Endothelial cell of umbilical vein (primary cell): ENCODE measurements at regions not wholly inside any gene's neighbourhood (a gene's known extent, or its start where the extent isn't known, plus 50 kb on each side); places are given as distances from the start of the nearest gene placed in this dataset.

Experiments
- BruUV-seq: library from RNA; stranded (reverse); fragments of 400-500 nt; replicated peaks from 2 replicates; lab custom pipeline; 2021; lab: Mats Ljungman, UMichigan
- CTCF ChIA-PET: fragments of 300-600, 350-600 bp; sonication (Branson Sonifier 250); formaldehyde crosslinking; loops from one replicate; lab custom pipeline; 2021; ENCODE audit warnings: antibody characterized with exemption, inconsistent platforms; lab: Charles Lee
- POLR2A ChIA-PET: fragments of 300-600, 350-600 bp; sonication (Branson Sonifier 250); formaldehyde crosslinking; loops from one replicate; lab custom pipeline; 2021; ENCODE audit warnings: antibody characterized with exemption, inconsistent platforms; lab: Charles Lee
- DNase-seq: peaks from one replicate; pipeline ENCODE4 v3.0.0-alpha.2; 2011; ENCODE audit warnings: low read depth, low spot score
- FAIRE-seq: peaks from 2 replicates; lab custom pipeline; 2011; peaks lifted over from hg19 to GRCh38; lab: Jason Lieb, UNC
- H2AFZ ChIP-seq: 2 replicates; pipeline ENCODE4 v1.6.0; 2012; ENCODE audit warnings: low read depth, low read length, control low read depth, inconsistent platforms
- H3K27ac ChIP-seq: 2 replicates; pipeline ENCODE4 v1.5.1; 2011; ENCODE audit warnings: low read depth, mild to moderate bottlenecking, control low read depth, low read length, moderate library complexity; ENCODE audit not compliant: insufficient read depth
- H3K27me3 ChIP-seq, 2 experiments: 2 replicates each; pipeline versions ENCODE4 v1.6.0 to v1.6.1; 2011; ENCODE audit warnings: low read length in 2 of 2, mixed read lengths in 1 of 2; ENCODE audit not compliant: control insufficient read depth in 2 of 2, insufficient read depth in 2 of 2
- H3K36me3 ChIP-seq, 2 experiments: 2 replicates in 1 of 2; 3 replicates in 1 of 2; pipeline ENCODE4 v1.5.1; 2011; ENCODE audit warnings: low read length in 2 of 2, mild to moderate bottlenecking in 1 of 2, moderate library complexity in 1 of 2; ENCODE audit not compliant: control insufficient read depth in 2 of 2, insufficient read depth in 2 of 2; ENCODE audit errors: extremely low read depth in 1 of 2
- H3K4me1 ChIP-seq: 3 replicates; pipeline ENCODE4 v1.5.1; 2011; ENCODE audit warnings: mild to moderate bottlenecking, low read length; ENCODE audit not compliant: control insufficient read depth, insufficient read depth; ENCODE audit errors: extremely low read depth
- H3K4me2 ChIP-seq: 2 replicates; pipeline ENCODE4 v1.6.1; 2011; ENCODE audit warnings: low read length, control low read depth, mixed read lengths; ENCODE audit not compliant: insufficient read depth
- H3K4me3 ChIP-seq, 3 experiments: fragments of 200-600 bp in 1 of 3; sonication (generic), shearing (Covaris generic) in 1 of 3; replicated peaks in 1 of 3; 2 replicates each; pipeline ENCODE4 v1.5.1; 2011 to 2016; ENCODE audit warnings: control low read depth in 3 of 3, low read length in 3 of 3, mild to moderate bottlenecking in 2 of 3, inconsistent platforms in 1 of 3, low read depth in 1 of 3, moderate library complexity in 1 of 3; ENCODE audit not compliant: insufficient read depth in 1 of 3
- H3K79me2 ChIP-seq: 2 replicates; pipeline ENCODE4 v1.6.0; 2012; ENCODE audit warnings: low read length, inconsistent platforms; ENCODE audit not compliant: control insufficient read depth, insufficient read depth
- H3K9ac ChIP-seq: replicated peaks from 2 replicates; pipeline ENCODE3; 2011; ENCODE audit warnings: low read length, control low read depth; ENCODE audit not compliant: insufficient read depth; ENCODE audit errors: extremely low read depth
- H3K9me1 ChIP-seq: replicated peaks from 3 replicates; pipeline ENCODE4 v1.6.0; 2011; ENCODE audit warnings: mild to moderate bottlenecking, low read length; ENCODE audit not compliant: control insufficient read depth, insufficient read depth; ENCODE audit errors: extremely low read depth
- H3K9me3 ChIP-seq: replicated peaks from 2 replicates; pipeline ENCODE4 v1.5.1; 2012; ENCODE audit warnings: low read length, inconsistent platforms; ENCODE audit not compliant: control insufficient read depth, insufficient read depth
- H4K20me1 ChIP-seq: replicated peaks from 2 replicates; pipeline ENCODE3; 2011; ENCODE audit warnings: mild to moderate bottlenecking, low read length; ENCODE audit not compliant: control insufficient read depth, insufficient read depth; ENCODE audit errors: extremely low read depth
- CTCF ChIP-seq, 2 donors: IDR thresholded peaks; 1 replicate in 1 of 2; 2 replicates in 1 of 2; pipeline ENCODE4 v1.5.1; 2011; ENCODE audit warnings: low read length in 2 of 2, mild to moderate bottlenecking in 2 of 2, moderate library complexity in 2 of 2, control low read depth in 1 of 2, inconsistent platforms in 1 of 2, low read depth in 1 of 2; ENCODE audit not compliant: insufficient read depth in 1 of 2; ENCODE audit errors: extremely low read depth in 1 of 2
- EZH2 ChIP-seq: IDR thresholded peaks from 2 replicates; pipeline ENCODE4 v1.6.1; 2012; ENCODE audit warnings: borderline replicate concordance, low read depth, mild to moderate bottlenecking, moderate library complexity, low read length, inconsistent platforms; ENCODE audit not compliant: severe bottlenecking
- FOS ChIP-seq: IDR thresholded peaks from 2 replicates; pipeline ENCODE4 v1.6.1; 2011; ENCODE audit warnings: mild to moderate bottlenecking, low read length, moderate library complexity, borderline replicate concordance; ENCODE audit not compliant: insufficient read depth
- GATA2 ChIP-seq: IDR thresholded peaks from 2 replicates; pipeline ENCODE4 v1.7.0; 2011; ENCODE audit warnings: low read depth, mild to moderate bottlenecking, moderate library complexity, mixed read lengths, low read length; ENCODE audit not compliant: insufficient read length, insufficient read depth
- JUN ChIP-seq: IDR thresholded peaks from 2 replicates; pipeline ENCODE4 v1.6.1; 2011; ENCODE audit warnings: borderline replicate concordance, low read depth; ENCODE audit not compliant: insufficient read length, insufficient read depth
- MAX ChIP-seq: IDR thresholded peaks from 2 replicates; pipeline ENCODE4 v1.6.1; 2011; ENCODE audit not compliant: insufficient read depth, insufficient read length
- MYC ChIP-seq: IDR thresholded peaks from one replicate; pipeline ENCODE4 v1.6.1; 2011; ENCODE audit warnings: mild to moderate bottlenecking, low read depth, low read length
- POLR2A ChIP-seq: IDR thresholded peaks from 2 replicates; pipeline ENCODE4 v1.6.1; 2012; ENCODE audit warnings: low read depth, mild to moderate bottlenecking, control low read depth, low read length
- POLR2AphosphoS5 ChIP-seq: IDR thresholded peaks from 2 replicates; pipeline ENCODE4 v1.6.1; 2012; ENCODE audit warnings: low read depth, mild to moderate bottlenecking, control low read depth, low read length, moderate library complexity; ENCODE audit not compliant: insufficient read depth
- dilution Hi-C: fragments of 300-500 bp; cut with MboI; formaldehyde crosslinking; loops from one replicate; pipeline ENCODE4 v1.15.0; 2019; ENCODE audit warnings: low sequenced_read_pairs; ENCODE audit not compliant: extremely low pct_ligation_motif_present
- intact Hi-C: fragments of 100-400 bp; cut with micrococcal nuclease; formaldehyde crosslinking; loops from one replicate; pipeline ENCODE4 v1.10.0; 2022

GRCh38 chr11:92850296-92850826, 119.1 kb upstream of the MTNR1B start:
- TF ChIP-seq GATA2 (no peak), FOS (no peak), CTCF (IDR thresholded peaks at IDR 0.05; ENCODE audit: extremely low read depth in 1 of 2, insufficient read depth in 1 of 2, low read depth in 1 of 2, low read length in 2 of 2) (no peak), JUN (no peak), EZH2 (no peak), POLR2A (no peak), POLR2AphosphoS5 (no peak), MYC (no peak), MAX (no peak)
- ChIA-PET POLR2A (no interaction called here), CTCF (no interaction called here)
- no peaks in the 10 kb centered on the region for H3K9me3 ChIP-seq
- dilution Hi-C loops (no loop called here), intact Hi-C loops (no loop called here)
- no peaks in the 10 kb centered on the region for H3K27me3 ChIP-seq
- no peak overlapping the region for H2AFZ ChIP-seq
- H3K4me2 ChIP-seq, result no peak overlapping the region
- no peaks in the 10 kb centered on the region for H4K20me1 ChIP-seq
- no peaks in the 10 kb centered on the region for H3K79me2 ChIP-seq
- FAIRE-seq (no peak), DNase-seq (no peak)
- H3K9ac ChIP-seq, result no peak overlapping the region
- no peaks in the 10 kb centered on the region for H3K9me1 ChIP-seq
- no peaks in the 10 kb centered on the region for H3K4me1 ChIP-seq
- no peaks in the 10 kb centered on the region for H3K36me3 ChIP-seq
- no peak overlapping the region for H3K27ac ChIP-seq
- no peak overlapping the region for H3K4me3 ChIP-seq
- BruUV-seq, result no TSS peak
